PFSK-1 (cell line): ENCODE measurements at regions not wholly inside any gene's neighbourhood (a gene's known extent, or its start where the extent isn't known, plus 50 kb on each side); places are given as distances from the start of the nearest gene placed in this dataset.

Experiments used
- FOXP2 ChIP-seq: optimal IDR thresholded peaks from 2 replicates; pipeline ENCODE3; 2011; ENCODE audit warnings: borderline replicate concordance, control low read depth, inconsistent platforms; ENCODE audit not compliant: insufficient read depth; ENCODE audit errors: extremely low read length, extremely low read depth
- POLR2AphosphoS5 ChIP-seq: IDR thresholded peaks from 2 replicates; pipeline ENCODE4 v1.6.1; 2012; ENCODE audit warnings: low read depth, mild to moderate bottlenecking, control low read depth, low read length, moderate library complexity
- SIN3A ChIP-seq: IDR thresholded peaks from 2 replicates; pipeline ENCODE4 v1.6.1; 2012; ENCODE audit warnings: mild to moderate bottlenecking, low read length, moderate library complexity, borderline replicate concordance; ENCODE audit not compliant: insufficient read depth
- TAF1 ChIP-seq: IDR thresholded peaks from 2 replicates; pipeline ENCODE4 v1.6.1; 2012; ENCODE audit warnings: low read length, control low read depth, borderline replicate concordance; ENCODE audit not compliant: insufficient read depth
- TF ChIP-seq, protein P1 (sequence below), 2 experiments: IDR thresholded peaks; 2 replicates each; pipeline versions ENCODE4 v1.6.1 to v1.8.0; 2011 to 2012; ENCODE audit warnings: low read depth in 2 of 2, low read length in 2 of 2, control low read depth in 1 of 2, inconsistent platforms in 1 of 2, mild to moderate bottlenecking in 1 of 2, moderate library complexity in 1 of 2; ENCODE audit not compliant: insufficient read depth in 1 of 2

GRCh38 chr20:54291339-54292010, 83.6 kb downstream of the PFDN4 start:
- TF ChIP-seq TAF1 (no peak), SIN3A (no peak), POLR2AphosphoS5 (no peak), FOXP2 (no peak)
- TF ChIP-seq, protein P1, sequence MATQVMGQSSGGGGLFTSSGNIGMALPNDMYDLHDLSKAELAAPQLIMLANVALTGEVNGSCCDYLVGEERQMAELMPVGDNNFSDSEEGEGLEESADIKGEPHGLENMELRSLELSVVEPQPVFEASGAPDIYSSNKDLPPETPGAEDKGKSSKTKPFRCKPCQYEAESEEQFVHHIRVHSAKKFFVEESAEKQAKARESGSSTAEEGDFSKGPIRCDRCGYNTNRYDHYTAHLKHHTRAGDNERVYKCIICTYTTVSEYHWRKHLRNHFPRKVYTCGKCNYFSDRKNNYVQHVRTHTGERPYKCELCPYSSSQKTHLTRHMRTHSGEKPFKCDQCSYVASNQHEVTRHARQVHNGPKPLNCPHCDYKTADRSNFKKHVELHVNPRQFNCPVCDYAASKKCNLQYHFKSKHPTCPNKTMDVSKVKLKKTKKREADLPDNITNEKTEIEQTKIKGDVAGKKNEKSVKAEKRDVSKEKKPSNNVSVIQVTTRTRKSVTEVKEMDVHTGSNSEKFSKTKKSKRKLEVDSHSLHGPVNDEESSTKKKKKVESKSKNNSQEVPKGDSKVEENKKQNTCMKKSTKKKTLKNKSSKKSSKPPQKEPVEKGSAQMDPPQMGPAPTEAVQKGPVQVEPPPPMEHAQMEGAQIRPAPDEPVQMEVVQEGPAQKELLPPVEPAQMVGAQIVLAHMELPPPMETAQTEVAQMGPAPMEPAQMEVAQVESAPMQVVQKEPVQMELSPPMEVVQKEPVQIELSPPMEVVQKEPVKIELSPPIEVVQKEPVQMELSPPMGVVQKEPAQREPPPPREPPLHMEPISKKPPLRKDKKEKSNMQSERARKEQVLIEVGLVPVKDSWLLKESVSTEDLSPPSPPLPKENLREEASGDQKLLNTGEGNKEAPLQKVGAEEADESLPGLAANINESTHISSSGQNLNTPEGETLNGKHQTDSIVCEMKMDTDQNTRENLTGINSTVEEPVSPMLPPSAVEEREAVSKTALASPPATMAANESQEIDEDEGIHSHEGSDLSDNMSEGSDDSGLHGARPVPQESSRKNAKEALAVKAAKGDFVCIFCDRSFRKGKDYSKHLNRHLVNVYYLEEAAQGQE (IDR thresholded peaks at IDR 0.05; ENCODE audit: insufficient read depth in 1 of 2, low read depth in 2 of 2, low read length in 2 of 2) = no peak

DNA sequence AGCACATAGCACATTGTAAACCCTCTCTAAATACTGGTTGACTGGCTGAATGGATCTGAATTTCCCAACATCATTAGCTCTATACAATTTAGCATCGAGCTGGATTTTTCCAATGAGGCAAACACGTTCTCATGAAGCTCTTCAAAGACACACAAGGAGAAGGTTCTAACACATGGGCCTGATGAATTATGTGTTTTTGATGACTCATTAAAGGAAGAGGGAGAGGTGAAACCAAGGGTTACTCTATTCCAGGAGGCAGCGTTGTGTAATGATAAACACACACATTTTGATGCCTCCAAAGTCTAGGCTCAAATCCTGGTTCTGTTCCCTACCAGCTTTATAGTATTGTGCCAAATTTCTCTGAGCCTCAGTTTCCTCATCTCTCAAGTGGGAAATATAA, 84.3 kb downstream of the PFDN4 start:
- no peak for TF ChIP-seq FOXP2
- TF ChIP-seq, protein P1 (IDR thresholded peaks at IDR 0.05; ENCODE audit: insufficient read depth in 1 of 2, low read depth in 2 of 2, low read length in 2 of 2) = no peak
- TF ChIP-seq POLR2AphosphoS5 = no peak
- no peak for TF ChIP-seq TAF1
- TF ChIP-seq SIN3A = no peak

DNA sequence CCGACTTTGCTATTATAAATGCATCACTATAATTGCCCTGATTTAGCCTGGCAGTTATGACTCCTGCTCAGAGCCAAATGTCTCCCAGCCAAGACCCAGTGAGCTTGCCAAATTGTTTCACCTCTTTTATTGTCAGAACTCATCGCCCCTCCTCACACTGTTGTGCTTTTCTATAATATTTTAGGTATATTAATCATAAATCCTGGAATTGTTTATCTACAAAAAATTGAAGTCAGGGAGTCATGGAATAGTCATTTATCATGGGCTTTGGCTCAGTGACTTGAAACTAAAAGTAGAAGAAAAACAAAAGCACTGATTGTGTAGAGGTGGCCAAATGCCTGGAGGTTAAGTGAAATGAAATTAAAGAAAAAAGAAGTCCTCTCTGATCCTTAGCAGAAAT, 85.6 kb downstream of the PFDN4 start:
- no peak for TF ChIP-seq FOXP2
- TF ChIP-seq, protein P1 (IDR thresholded peaks at IDR 0.05; ENCODE audit: insufficient read depth in 1 of 2, low read depth in 2 of 2, low read length in 2 of 2) = no peak
- no peak for TF ChIP-seq SIN3A
- no peak for TF ChIP-seq POLR2AphosphoS5
- no peak for TF ChIP-seq TAF1

DNA sequence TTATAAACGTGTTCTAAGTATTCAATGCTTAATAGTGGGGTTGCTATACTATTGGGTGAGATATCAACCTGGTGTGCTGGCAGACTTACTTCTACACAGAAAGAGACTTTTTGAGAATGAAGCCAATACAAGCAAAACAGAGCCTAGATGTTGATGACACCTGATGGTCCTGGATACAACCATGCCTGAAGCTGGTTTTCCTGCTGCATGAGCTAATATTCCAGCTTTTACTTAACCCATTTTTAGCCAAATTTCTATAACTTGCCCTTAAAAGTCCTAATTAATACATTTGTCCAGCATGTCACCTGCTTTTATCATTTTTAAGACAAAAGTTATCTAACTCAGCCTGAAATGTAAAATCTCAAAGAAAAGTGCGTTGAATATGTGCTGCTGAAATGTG, 86.2 kb downstream of the PFDN4 start:
- TF ChIP-seq, protein P1 (IDR thresholded peaks at IDR 0.05; ENCODE audit: insufficient read depth in 1 of 2, low read depth in 2 of 2, low read length in 2 of 2) = no peak
- no peak for TF ChIP-seq POLR2AphosphoS5
- TF ChIP-seq TAF1 = no peak

GRCh38 chr20:54295686-54296085, 87.8 kb downstream of the PFDN4 start:
- TF ChIP-seq POLR2AphosphoS5 (no peak), SIN3A (no peak)
